HG03354 (cell line): ENCODE measurements at regions not wholly inside any gene's neighbourhood (a gene's known extent, or its start where the extent isn't known, plus 50 kb on each side); places are given as distances from the start of the nearest gene placed in this dataset.

Source experiments
- ATAC-seq: cut with Tn5 transposase; IDR thresholded peaks from one replicate; pipeline ENCODE4 v1.9.1; 2021; ENCODE audit warnings: mild to moderate bottlenecking; ENCODE audit not compliant: unreplicated experiment, poor library complexity, severe bottlenecking

DNA sequence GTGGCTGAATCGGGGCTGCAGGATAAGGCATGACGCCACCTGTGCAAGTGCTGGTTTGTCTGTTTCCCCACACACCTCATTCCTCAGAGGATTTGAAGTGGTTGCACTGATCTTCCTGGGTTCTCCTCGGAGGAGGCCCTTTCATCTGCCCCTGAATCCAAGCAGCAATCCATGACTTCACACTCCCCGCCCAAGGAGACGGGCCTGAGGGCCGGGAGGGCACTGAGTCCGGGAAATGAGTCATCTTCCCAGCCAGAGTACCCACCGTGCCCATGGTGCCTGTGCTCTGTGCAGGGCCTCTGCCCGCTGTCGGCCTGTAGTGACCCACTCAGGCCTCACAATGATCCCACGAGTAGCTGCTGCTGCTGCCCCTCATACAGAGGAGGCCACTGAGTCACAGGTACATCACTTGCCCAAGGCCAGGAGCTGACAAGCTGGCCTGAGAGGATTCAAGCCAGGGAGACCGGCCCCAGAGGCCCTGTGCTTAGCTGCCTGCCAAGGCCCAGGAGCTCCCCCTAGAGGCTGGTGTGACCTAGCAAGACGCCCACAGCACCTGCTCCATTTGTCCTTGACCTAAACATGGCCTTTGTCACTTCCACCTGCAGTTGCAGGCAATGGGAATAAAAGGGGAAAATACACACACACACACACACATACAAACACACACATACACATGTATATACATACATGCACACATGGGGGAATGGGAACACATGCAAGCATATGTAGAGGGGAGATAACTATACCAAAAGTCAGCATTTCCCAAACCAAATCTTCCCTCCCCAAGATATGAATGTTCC, 240.0 kb downstream of the C16orf95 start:
- no peak for ATAC-seq

- no peak for ATAC-seq
Observed at GRCh38 chr16:87077750-87078127, 239.5 kb downstream of the C16orf95 start.

GRCh38 chr16:87080571-87081167, 236.5 kb downstream of the C16orf95 start:
- ATAC-seq, result no peak

- no peak for ATAC-seq
Observed at GRCh38 chr16:87085441-87085840, 231.8 kb downstream of the C16orf95 start.

GRCh38 chr16:87086156-87086555, 231.0 kb downstream of the C16orf95 start:
- no peak for ATAC-seq

DNA sequence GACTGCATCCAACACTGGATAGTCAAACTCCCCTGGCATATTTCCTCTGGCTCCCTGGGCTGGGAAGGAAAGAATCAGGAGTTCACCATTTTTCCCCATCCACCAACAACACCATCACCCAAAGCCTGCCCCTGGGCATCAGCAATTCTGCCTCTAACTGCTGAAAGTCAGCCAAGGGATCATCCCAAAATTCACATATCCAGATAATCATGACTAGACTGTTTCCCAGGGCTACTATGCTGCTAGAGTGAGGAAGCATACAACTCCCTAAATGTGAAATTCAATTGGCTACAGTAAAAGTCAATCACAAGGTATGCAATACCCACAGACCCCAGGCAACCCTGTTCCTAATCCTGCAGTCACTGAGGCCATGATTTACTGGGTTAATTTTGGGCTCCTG, 230.6 kb downstream of the C16orf95 start:
- no peak for ATAC-seq

DNA sequence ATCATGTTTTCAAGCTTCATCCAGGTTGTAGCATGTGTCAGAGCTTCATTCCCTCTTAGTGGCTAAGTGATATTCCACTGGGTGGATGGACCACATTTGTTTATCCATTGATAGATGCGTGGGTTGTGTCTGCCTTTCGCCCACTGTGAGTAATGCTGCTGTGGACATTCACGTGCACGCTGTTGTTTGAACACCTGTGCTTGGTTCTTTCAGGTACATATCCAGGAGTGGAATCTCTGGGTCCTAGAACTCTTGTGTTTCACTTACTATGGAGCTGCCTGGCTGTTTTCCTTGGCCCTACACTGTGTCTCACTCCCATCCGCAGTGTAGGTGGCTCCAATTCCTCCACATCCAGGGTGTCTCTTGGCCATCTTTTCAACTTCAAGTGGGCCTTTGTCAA, 224.2 kb downstream of the C16orf95 start:
- ATAC-seq, result no peak

- no peak for ATAC-seq
Observed at GRCh38 chr16:87093804-87094555, 223.2 kb downstream of the C16orf95 start.

DNA sequence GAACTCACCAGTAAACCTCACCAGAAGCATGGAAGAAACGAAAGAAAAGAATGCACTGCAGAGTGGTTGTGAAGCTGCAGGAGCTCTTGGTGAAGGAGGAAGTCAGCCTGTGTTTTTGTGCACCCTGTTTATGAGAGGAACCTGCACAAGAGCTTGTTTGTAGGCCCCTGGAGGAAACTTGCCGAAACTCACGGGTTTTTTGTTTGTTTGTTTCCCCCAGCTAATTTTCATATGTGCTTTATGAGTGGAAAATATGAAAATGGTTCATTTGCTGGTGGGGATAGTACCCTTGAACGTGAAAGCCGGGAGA, 222.7 kb downstream of the C16orf95 start:
- ATAC-seq, result no peak

GRCh38 chr16:87095271-87095670, 221.9 kb downstream of the C16orf95 start:
- no peak for ATAC-seq

DNA sequence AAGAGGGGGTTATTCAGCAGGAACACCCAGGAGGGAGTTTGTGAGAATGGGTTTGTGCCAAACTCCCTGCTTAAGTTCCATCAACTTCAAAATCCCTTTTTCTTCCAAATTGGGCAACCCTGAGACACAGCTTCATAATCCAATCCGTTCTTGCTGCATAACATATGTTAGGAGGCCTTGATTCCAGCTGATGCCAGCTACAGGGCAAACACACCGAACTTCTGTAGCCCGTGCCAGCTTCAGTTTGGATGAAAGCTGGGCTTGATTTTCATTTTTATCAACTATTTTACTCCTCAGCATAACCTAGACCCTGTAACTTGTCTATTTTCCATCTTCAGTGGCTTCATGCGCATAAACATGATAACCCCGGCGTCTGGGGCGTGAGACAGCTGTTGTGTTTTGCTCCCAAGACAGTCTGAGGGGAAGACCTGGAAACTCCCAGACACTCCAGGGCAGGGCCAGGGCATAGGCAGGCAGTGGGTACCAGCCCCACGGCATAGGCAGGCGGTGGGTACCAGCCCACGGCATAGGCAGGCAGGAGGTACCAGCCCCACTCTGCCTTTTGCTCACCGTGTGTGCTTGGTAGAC, 220.4 kb downstream of the C16orf95 start:
- ATAC-seq, result no peak

- no peak for ATAC-seq
Observed at GRCh38 chr16:87098361-87098760, 218.8 kb downstream of the C16orf95 start.

GRCh38 chr16:87098976-87099720, 218.0 kb downstream of the C16orf95 start:
- no peak for ATAC-seq

DNA sequence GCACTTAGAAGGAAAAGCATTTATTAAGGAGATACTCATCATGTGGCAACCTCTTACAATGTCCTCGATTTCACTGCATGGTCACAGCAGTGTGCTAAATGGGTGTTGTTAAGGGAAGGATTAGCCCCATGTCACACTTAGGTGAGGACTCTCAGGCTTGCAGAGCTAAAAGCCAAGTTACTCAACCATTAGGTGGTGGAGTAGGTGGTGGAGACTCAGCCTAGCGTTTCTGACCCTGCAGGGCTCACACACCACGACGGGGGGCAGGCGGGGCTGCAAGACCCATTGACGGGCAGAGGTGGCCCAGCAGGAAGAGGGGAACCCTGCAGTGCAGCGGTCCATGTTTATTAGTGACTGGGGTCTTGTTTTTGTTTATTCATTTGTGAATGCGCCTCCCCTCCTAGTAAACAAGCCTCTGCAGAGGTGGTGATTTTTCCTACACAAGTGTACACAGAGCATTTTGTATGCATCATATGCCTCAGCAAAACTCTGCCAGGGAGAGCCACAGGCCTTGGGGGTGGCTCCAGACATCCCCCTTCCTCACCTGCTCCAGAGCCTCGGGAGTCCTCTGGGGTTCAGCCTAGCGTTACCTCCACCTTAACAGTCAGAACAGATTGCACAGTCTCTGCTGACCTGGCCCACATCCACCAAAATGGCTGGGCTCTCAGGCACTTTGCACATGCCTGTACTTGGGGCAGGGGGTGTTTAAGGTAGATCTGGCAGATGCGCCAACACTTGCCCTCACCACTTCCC, 216.7 kb downstream of the C16orf95 start:
- no peak for ATAC-seq

GRCh38 chr16:87101903-87102302, 215.3 kb downstream of the C16orf95 start:
- no peak for ATAC-seq

GRCh38 chr16:87107201-87107600, 210.0 kb downstream of the C16orf95 start:
- ATAC-seq, result no peak

DNA sequence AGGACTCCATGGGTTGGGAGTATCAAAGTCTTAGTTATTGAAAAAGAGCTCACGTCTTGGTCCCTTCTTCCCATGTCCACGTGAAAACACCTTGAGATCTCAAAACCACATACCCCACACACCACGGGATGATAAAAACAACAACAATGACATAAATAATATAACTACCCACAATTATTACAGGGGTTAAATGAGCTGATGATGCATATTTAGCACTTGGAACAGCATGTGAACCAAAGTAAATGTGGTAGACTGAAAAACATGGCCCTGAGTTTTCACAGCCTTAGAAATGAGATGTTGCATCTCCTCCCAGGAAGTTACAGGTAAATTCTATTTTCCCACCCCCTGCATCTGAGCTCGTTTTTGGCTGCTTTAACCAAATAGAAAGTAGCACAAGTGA, 208.9 kb downstream of the C16orf95 start:
- no peak for ATAC-seq

- no peak for ATAC-seq
Observed at GRCh38 chr16:87108941-87109340, 208.3 kb downstream of the C16orf95 start.

DNA sequence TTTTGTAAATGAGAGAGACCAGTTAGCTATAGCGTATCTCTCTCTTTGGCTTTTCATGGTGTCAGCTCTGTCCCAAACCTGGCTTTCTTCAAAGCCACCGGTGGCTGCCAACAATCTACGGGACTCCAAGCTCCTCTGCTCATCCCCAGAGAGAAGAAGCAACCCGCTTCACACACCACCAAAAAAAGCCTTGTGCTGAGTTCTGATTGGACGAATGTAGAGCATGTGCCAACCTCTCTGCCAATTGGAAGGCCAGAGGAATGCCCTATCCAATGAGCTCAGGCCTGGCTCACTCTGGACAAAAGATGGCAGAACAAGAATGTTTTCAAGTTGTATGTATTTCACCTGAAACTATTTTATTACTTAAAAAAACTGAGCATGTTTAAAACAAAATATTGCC, 202.4 kb downstream of the C16orf95 start:
- ATAC-seq, result no peak
